Activated naive CD4-positive, alpha-beta T cell treated with anti-CD3 and anti-CD28 coated beads, Interleukin-2, amount 50 U/mL, for 24 hours (primary cell): ENCODE measurements at regions not wholly inside any gene's neighbourhood (a gene's known extent, or its start where the extent isn't known, plus 50 kb on each side); places are given as distances from the start of the nearest gene placed in this dataset.

ENCODE experiments used
- H3K27ac Mint-ChIP-seq: one replicate; pipeline ENCODE4 v1.8.0; 2021; ENCODE audit warnings: mild to moderate bottlenecking, mixed read lengths
- H3K27me3 Mint-ChIP-seq: one replicate; pipeline ENCODE4 v1.8.0; 2021; ENCODE audit warnings: mixed read lengths
- H3K36me3 Mint-ChIP-seq: one replicate; pipeline ENCODE4 v1.8.0; 2021; ENCODE audit warnings: mixed read lengths
- H3K4me1 Mint-ChIP-seq: one replicate; pipeline ENCODE4 v1.8.0; 2021; ENCODE audit warnings: mixed read lengths
- H3K4me3 Mint-ChIP-seq: one replicate; pipeline ENCODE4 v1.8.0; 2021; ENCODE audit warnings: mild to moderate bottlenecking, mixed read lengths
- H3K9me3 Mint-ChIP-seq: one replicate; pipeline ENCODE4 v1.8.0; 2021; ENCODE audit warnings: mixed read lengths

DNA sequence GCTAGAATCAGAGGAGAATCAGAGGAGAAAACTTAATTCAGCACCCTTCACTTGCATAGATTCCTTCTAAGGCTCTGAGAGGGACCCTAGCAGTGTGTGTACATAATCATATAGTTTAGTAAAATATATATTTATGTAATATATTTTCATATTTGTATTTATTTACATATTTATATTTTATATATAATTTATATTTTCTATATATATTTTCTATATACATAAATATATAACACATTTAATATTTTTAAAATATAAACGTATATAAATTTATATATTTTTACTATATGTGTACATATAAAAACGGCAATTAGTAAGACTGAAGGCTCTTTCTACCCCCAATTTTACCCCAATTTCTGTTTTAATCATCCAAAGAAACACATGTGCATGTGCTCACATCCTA, 80.3 kb downstream of the NXPE2 start:
- no peaks in the 10 kb centered on the region for H3K9me3 Mint-ChIP-seq
- no peaks in the 10 kb centered on the region for H3K36me3 Mint-ChIP-seq
- H3K4me1 Mint-ChIP-seq = no peaks in the 10 kb centered on the region
- H3K27me3 Mint-ChIP-seq = peaks cover 10% of the 10 kb centered on the region
- no peak overlapping the region for H3K4me3 Mint-ChIP-seq
- no peak overlapping the region for H3K27ac Mint-ChIP-seq

DNA sequence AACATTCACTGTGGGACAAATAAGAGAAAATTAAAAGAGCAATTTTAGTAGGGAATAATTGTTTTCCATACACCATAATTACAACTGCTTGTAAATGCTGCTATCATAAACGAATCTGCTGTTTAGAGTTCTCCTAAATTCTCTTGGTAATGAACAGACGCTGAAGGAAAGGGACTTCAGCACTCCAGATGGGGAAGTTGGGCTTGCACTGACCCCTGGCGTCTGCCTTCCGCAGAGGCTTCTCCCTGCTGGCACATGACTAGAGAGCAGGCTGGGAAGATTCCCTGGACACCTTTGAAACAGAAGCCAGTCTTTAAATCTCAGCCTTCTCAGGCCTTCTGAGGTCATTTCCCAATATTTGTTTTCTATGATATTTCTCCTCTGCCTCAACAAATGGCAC, 84.1 kb downstream of the NXPE2 start:
- Mint-ChIP-seq H3K4me3 (no peak overlapping the region), H3K27me3 (peaks cover 16% of the 10 kb centered on the region), H3K27ac (no peak overlapping the region), H3K4me1 (no peaks in the 10 kb centered on the region), H3K9me3 (no peaks in the 10 kb centered on the region), H3K36me3 (no peaks in the 10 kb centered on the region)

DNA sequence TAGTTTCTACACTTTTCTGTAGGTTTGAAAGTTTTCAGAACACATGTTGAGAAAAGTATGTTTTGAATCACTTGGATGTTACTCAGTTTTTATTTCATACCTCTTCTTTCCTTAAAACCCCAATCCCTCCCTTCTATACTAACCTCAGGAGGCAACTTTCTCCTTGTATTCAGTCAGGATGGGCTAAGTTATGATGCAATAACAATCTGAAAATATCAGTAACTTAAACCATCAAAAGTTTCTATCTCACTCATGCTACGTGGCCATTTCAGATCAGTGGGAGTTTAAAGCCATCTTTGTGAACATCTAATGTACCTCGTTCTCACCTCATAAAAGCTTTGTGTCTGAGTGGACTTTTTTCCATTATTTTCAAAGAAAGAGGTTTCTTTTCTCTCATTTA, 86.2 kb downstream of the NXPE2 start:
- H3K9me3 Mint-ChIP-seq = no peaks in the 10 kb centered on the region

DNA sequence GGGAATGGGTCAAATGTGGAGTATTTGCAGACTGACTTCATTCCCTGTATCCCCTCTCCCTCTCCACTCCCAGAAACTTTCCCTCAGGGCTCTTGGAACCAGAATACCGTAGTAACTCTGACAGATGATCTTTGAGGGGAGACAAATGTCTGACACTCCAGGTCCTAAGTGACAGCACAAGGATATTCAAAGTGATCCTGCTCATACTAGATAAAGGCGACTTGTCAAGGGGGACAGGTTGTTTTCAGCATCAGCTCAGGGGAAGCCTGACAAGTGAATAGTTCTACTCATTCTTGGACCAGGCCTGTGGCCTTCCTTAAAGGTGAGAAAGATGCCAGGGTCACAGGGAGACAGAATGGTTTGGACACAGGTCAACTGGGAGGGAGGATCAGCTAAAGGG, 92.8 kb downstream of the NXPE2 start:
- Mint-ChIP-seq H3K9me3 (no peaks in the 10 kb centered on the region), H3K4me3 (no peak overlapping the region), H3K4me1 (no peaks in the 10 kb centered on the region), H3K27me3 (peaks cover 13% of the 10 kb centered on the region), H3K27ac (no peak overlapping the region), H3K36me3 (no peaks in the 10 kb centered on the region)

More for the DNA sequence above, 86.2 kb downstream of the NXPE2 start:
- peaks cover 12% of the 10 kb centered on the region for H3K27me3 Mint-ChIP-seq
- no peaks in the 10 kb centered on the region for H3K4me1 Mint-ChIP-seq
- H3K27ac Mint-ChIP-seq = no peak overlapping the region
- no peak overlapping the region for H3K4me3 Mint-ChIP-seq
- H3K36me3 Mint-ChIP-seq = no peaks in the 10 kb centered on the region

DNA sequence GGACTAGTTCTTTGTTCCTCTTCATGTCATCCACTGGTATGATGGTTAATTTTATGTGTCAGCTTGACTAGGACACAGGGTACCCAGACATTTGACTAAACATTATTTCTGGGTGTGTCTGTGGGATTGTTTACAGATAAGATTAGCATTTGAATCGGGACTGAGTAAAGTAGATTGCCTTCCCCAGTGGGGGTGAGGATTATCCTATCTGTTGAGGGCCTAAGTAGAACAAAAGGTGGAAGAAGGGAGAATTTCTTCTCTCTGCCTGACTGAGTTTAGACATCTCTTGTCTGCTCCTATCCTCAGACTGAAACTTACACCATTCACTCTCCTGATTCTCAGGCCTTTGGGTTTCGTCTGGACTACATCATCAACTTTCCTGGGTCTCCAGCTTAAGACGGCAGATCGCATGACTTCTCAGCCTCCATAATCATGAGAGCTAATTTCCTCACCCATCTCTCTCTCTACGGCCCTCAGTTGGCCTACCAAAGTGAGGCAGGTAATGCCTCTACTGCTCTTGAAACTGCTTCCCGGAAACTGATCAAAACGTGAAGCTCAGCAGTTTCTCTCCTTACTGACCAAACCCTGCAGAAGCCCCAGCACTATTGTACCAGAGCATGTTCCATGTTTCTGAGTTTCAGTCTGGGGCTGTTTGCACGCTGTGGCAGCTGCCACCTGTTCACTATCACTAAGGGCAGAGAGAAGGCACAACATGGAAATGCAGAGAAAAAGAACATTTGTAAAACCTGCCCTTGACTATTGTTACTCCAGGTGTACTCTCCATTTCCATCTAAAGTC, 95.4 kb downstream of the NXPE2 start:
- H3K27me3 Mint-ChIP-seq = peaks cover 10% of the 10 kb centered on the region
- no peaks in the 10 kb centered on the region for H3K36me3 Mint-ChIP-seq
- H3K9me3 Mint-ChIP-seq = no peaks in the 10 kb centered on the region
- no peaks in the 10 kb centered on the region for H3K4me1 Mint-ChIP-seq
- H3K27ac Mint-ChIP-seq = no peak overlapping the region
- H3K4me3 Mint-ChIP-seq = no peak overlapping the region

DNA sequence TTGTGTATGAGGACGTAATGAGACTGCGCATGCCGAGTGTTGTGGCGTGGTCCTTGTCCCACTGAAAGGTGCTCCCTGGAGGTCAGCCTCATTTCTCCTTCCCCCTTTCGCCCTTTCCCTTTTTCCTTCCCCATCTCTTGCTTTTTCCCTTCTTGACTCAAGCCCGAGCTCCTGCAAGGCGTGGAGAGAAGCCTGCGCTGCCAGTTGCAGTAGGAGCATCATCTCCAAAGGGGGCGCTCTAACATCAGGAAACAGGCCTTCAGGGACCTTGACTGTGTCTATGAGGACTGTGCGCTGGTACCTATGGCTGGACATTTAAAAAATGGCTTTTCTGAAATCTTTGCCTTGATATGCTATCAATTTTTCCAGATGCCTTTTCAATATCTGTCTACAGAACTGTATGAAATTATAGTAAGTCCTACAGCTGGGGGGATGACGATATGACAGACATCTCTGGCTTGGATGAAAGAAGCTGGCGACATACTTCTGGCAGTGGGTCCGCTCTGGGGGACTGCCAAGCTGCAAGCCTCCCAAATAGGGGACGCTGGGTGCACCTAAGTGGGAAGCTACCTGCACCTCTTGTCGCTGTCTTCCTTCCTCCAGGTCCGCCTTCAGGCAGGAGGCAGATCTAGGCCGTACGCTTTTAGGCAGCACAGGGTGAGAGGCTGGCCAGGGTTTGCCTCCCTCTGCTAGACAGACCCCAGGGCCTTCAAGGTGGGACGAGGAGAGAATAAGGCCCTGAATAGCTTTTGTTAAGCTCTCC, 96.5 kb downstream of the NXPE2 start:
- no peaks in the 10 kb centered on the region for H3K9me3 Mint-ChIP-seq
- H3K4me1 Mint-ChIP-seq = no peaks in the 10 kb centered on the region
- no peak overlapping the region for H3K4me3 Mint-ChIP-seq
- H3K27ac Mint-ChIP-seq = no peak overlapping the region
- H3K27me3 Mint-ChIP-seq = peaks cover 10% of the 10 kb centered on the region
- no peaks in the 10 kb centered on the region for H3K36me3 Mint-ChIP-seq

DNA sequence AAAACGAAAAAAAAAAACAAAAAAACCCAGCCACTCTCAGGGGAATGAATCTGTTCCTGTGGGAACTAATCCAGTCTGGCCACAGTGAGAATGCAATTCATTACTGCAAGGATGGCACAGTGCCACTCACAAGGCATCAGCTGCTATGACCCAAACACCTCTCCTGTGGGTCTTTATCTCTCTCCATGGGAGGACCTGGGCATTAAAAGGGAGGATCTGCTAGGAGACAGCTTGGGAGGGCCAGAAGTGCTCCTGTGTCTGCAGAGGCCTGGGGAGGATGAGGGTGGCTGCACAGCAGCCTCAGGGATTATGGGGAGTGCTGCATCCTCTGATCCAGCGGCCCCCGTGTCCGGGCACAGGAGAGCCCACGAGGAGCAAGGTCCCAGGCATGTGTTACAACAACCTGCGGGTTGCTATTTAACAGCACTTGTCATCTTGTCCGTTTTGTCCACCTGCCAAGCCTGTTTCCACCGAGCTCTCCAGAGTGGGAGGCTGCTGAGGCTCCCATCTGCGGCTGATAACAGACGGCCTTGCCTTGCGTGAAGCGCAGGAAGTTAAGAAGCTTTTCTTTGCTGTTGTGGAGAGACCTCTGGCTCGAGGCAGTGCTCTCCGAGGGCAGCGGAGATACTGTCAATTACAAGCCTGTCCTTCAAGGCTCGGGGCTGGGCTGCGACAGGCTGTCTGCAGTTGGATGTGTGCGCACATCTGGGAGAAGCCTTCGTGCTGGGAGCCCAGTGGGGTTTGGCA, 97.7 kb downstream of the NXPE2 start:
- H3K4me3 Mint-ChIP-seq = no peak overlapping the region
- no peaks in the 10 kb centered on the region for H3K36me3 Mint-ChIP-seq
- H3K4me1 Mint-ChIP-seq = no peaks in the 10 kb centered on the region
- peaks cover 10% of the 10 kb centered on the region for H3K27me3 Mint-ChIP-seq
- no peaks in the 10 kb centered on the region for H3K9me3 Mint-ChIP-seq
- H3K27ac Mint-ChIP-seq = no peak overlapping the region

DNA sequence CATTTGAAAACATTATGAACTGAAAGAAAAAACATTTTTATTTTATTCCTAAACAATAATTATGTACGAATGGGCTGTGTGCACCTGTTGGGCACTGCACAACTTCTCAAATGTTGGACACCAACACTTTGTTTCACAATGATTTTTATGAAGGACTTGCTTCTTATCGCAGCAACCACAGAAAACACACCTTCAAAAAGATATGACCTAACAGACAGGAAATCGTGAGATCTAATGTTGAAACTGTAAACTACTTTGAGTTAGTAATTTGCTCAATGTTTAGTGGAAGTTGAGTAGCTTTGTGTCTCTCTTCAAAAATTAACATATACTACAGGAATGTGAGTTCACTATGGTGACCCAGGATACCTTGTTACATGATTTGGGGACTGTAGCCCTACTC, 98.6 kb downstream of the NXPE2 start:
- Mint-ChIP-seq H3K27me3 (peaks cover 10% of the 10 kb centered on the region), H3K9me3 (no peaks in the 10 kb centered on the region), H3K27ac (no peak overlapping the region), H3K4me3 (no peak overlapping the region), H3K36me3 (no peaks in the 10 kb centered on the region), H3K4me1 (no peaks in the 10 kb centered on the region)

DNA sequence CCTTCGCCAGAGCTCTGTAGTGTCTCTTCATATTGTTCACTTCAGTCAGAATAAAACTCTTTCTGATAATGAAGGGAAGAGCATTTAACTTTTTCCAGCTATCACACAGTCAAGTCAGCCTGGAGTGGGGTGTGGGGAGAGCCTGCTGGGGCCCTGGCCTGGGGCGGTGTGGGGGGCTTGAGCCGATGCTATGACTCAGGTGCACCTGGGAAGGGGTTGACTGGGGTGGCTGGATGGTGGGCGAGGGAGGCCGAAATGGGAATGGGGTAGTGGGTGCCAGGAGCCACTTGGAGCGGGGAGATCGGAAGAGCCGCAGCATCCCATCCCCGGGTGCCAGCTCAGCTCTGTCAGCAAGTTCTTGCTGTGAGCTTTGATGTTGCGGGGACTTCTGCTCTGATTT, 100.9 kb downstream of the NXPE2 start:
- peaks cover 4% of the 10 kb centered on the region for H3K27me3 Mint-ChIP-seq
- no peak overlapping the region for H3K27ac Mint-ChIP-seq
- no peaks in the 10 kb centered on the region for H3K9me3 Mint-ChIP-seq
- H3K4me1 Mint-ChIP-seq = no peaks in the 10 kb centered on the region
- no peak overlapping the region for H3K4me3 Mint-ChIP-seq
- no peaks in the 10 kb centered on the region for H3K36me3 Mint-ChIP-seq

DNA sequence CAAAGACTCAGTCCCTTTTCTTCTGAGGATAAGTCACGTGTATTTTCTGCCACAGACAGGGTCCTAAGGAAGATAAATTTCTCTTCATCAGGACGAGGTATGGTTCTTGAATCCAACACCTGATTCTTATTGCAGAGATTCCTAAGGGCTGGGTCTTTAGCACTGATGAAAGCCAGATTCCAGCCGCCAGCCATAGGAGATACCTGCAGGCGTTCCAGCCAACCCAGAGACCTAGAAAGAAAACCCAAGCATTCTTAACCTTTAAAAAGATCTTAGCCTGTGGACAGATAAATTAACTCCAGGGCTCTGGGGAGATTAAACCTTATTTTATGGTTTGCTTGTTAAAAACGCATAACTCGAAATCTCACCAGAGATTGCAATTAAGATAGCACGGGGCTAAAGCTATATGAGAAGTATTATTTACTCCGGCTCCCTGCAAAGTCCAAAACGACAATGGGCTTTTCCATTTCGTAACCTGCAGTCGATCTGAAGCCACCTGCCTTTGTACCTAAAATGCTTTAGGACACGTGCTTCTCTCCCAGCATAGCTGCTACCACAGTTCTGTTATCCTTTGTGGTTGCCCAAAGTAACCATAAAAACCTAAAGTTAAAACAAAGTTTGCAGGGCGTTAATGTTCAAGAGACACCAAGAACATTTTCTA, 104.5 kb downstream of the NXPE2 start:
- Mint-ChIP-seq H3K27me3 (peaks cover 3% of the 10 kb centered on the region), H3K36me3 (no peaks in the 10 kb centered on the region), H3K9me3 (no peaks in the 10 kb centered on the region), H3K4me3 (no peak overlapping the region), H3K4me1 (no peaks in the 10 kb centered on the region), H3K27ac (no peak overlapping the region)

DNA sequence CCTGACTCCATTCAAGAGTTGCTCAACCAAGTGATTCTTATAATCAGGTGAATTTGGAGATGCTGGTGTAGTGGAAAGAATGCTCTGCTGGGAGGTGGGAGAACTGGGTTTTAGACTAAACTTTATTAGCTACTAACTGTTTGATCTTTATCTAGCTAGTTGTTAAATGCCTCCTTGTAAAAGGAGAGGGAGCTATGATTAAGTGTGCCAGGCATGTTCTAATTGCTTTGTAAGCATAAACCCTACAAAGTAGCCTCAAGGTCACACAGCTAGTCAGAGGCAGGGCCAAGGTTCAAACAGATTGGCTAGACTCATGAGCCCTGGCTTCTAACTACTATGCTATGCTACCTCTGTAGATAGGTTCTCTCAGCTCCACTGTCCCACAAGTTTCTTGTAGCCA, 105.5 kb downstream of the NXPE2 start:
- H3K4me1 Mint-ChIP-seq = no peaks in the 10 kb centered on the region
- H3K36me3 Mint-ChIP-seq = no peaks in the 10 kb centered on the region
- H3K4me3 Mint-ChIP-seq = no peak overlapping the region
- H3K27me3 Mint-ChIP-seq = peaks cover 3% of the 10 kb centered on the region
- H3K9me3 Mint-ChIP-seq = no peaks in the 10 kb centered on the region
- H3K27ac Mint-ChIP-seq = no peak overlapping the region

DNA sequence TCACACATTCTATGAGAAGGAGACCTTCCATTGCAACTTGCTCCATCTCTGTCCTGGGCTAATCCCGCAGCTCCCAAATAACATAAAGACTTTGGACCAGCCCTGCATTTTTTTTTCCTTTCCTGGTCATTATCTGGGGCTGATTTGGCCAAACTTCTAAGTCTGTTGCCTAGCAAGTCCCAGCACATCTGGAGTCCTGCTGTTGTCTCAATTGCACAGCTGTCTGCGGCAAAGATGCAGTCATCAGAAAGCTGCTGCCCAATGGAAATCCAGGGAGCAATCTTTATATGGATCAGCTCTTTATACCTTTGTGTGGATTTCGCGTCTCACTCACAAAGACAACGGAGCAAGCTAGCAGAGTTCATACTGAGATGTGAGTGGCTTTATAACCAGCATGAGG, 105.9 kb downstream of the NXPE2 start:
- Mint-ChIP-seq H3K9me3 (no peaks in the 10 kb centered on the region), H3K27ac (no peak overlapping the region), H3K36me3 (no peaks in the 10 kb centered on the region), H3K4me3 (no peak overlapping the region), H3K27me3 (peaks cover 3% of the 10 kb centered on the region), H3K4me1 (no peaks in the 10 kb centered on the region)

DNA sequence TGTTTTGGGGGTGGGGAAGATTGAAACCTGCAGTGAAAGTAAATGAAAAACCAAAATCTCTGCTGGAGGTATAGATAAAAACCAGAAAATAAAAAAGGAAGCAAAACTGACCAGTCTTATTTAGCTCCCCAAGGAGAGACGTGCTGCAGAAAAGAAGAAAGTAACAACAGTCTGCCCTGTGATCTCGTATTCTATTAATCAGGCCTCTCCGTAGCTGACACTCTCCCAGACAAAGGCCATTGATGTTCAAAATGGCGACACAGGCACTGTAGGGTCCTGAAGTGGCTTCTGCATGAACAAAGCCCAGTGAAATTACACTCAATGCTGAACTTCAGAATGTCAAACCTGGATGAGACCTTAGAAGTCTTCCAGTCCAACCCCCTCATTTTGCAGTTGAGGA, 106.6 kb downstream of the NXPE2 start:
- no peaks in the 10 kb centered on the region for H3K9me3 Mint-ChIP-seq

DNA sequence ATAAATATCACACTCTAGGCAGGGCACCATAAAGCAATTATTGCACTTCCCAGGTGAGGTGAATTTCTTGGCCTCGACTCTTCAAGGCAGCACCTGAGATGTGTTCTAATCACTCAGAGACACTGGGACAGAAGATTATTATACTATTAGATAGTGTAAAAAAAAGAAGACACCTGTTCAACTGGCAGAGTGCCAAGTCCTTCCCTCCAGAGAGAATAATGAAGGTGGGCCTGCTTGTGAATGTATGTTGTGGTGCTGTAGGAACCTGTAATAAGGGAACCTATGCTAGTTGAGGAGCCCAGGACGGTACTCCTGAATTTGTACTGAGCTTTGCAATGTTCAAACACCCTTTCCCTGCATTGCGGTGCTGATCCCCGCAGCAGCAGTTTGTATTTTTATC, 107.5 kb downstream of the NXPE2 start:
- Mint-ChIP-seq H3K27ac (no peak overlapping the region), H3K27me3 (peaks cover 5% of the 10 kb centered on the region), H3K4me1 (no peaks in the 10 kb centered on the region), H3K9me3 (no peaks in the 10 kb centered on the region), H3K4me3 (no peak overlapping the region), H3K36me3 (no peaks in the 10 kb centered on the region)

More for the DNA sequence above, 106.6 kb downstream of the NXPE2 start:
- no peaks in the 10 kb centered on the region for H3K36me3 Mint-ChIP-seq
- H3K4me3 Mint-ChIP-seq = no peak overlapping the region
- H3K27ac Mint-ChIP-seq = no peak overlapping the region
- peaks cover 5% of the 10 kb centered on the region for H3K27me3 Mint-ChIP-seq
- no peaks in the 10 kb centered on the region for H3K4me1 Mint-ChIP-seq

DNA sequence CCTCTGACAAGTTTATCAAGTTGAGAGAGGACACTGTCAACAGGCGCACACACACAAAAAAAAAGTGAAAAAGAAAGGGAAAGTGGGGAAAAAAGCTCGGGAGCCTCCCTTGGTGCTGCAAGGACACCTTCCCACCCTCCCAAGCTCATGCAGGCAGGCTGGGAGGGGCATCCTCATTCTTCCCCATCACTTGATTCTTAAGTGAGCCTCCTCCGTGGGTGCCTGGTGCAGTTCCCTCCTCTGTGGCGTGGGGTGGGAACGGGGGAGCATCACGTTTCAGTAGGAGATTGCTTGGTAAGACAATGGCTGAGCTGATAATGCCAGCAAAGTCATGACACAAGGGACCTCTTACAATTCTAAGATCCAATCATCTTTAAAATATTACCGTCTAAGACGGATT, 108.8 kb downstream of the NXPE2 start:
- Mint-ChIP-seq H3K4me1 (no peaks in the 10 kb centered on the region), H3K27ac (no peak overlapping the region)

More for the DNA sequence above, 108.8 kb downstream of the NXPE2 start:
- Mint-ChIP-seq H3K36me3 (no peaks in the 10 kb centered on the region), H3K4me3 (no peak overlapping the region), H3K9me3 (no peaks in the 10 kb centered on the region), H3K27me3 (peaks cover 5% of the 10 kb centered on the region)
